Endothelial cell of umbilical vein (primary cell): ENCODE measurements at regions not wholly inside any gene's neighbourhood (a gene's known extent, or its start where the extent isn't known, plus 50 kb on each side); places are given as distances from the start of the nearest gene placed in this dataset.

Experiments
- BruUV-seq: library from RNA; stranded (reverse); fragments of 400-500 nt; replicated peaks from 2 replicates; lab custom pipeline; 2021; lab: Mats Ljungman, UMichigan
- CTCF ChIA-PET: fragments of 300-600, 350-600 bp; sonication (Branson Sonifier 250); formaldehyde crosslinking; loops from one replicate; lab custom pipeline; 2021; ENCODE audit warnings: antibody characterized with exemption, inconsistent platforms; lab: Charles Lee
- POLR2A ChIA-PET: fragments of 300-600, 350-600 bp; sonication (Branson Sonifier 250); formaldehyde crosslinking; loops from one replicate; lab custom pipeline; 2021; ENCODE audit warnings: antibody characterized with exemption, inconsistent platforms; lab: Charles Lee
- DNase-seq: peaks from one replicate; pipeline ENCODE4 v3.0.0-alpha.2; 2011; ENCODE audit warnings: low read depth, low spot score
- FAIRE-seq: peaks from 2 replicates; lab custom pipeline; 2011; peaks lifted over from hg19 to GRCh38; lab: Jason Lieb, UNC
- H2AFZ ChIP-seq: 2 replicates; pipeline ENCODE4 v1.6.0; 2012; ENCODE audit warnings: low read depth, low read length, control low read depth, inconsistent platforms
- H3K27ac ChIP-seq: 2 replicates; pipeline ENCODE4 v1.5.1; 2011; ENCODE audit warnings: low read depth, mild to moderate bottlenecking, control low read depth, low read length, moderate library complexity; ENCODE audit not compliant: insufficient read depth
- H3K27me3 ChIP-seq, 2 experiments: 2 replicates each; pipeline versions ENCODE4 v1.6.0 to v1.6.1; 2011; ENCODE audit warnings: low read length in 2 of 2, mixed read lengths in 1 of 2; ENCODE audit not compliant: control insufficient read depth in 2 of 2, insufficient read depth in 2 of 2
- H3K36me3 ChIP-seq, 2 experiments: 2 replicates in 1 of 2; 3 replicates in 1 of 2; pipeline ENCODE4 v1.5.1; 2011; ENCODE audit warnings: low read length in 2 of 2, mild to moderate bottlenecking in 1 of 2, moderate library complexity in 1 of 2; ENCODE audit not compliant: control insufficient read depth in 2 of 2, insufficient read depth in 2 of 2; ENCODE audit errors: extremely low read depth in 1 of 2
- H3K4me1 ChIP-seq: 3 replicates; pipeline ENCODE4 v1.5.1; 2011; ENCODE audit warnings: mild to moderate bottlenecking, low read length; ENCODE audit not compliant: control insufficient read depth, insufficient read depth; ENCODE audit errors: extremely low read depth
- H3K4me2 ChIP-seq: 2 replicates; pipeline ENCODE4 v1.6.1; 2011; ENCODE audit warnings: low read length, control low read depth, mixed read lengths; ENCODE audit not compliant: insufficient read depth
- H3K4me3 ChIP-seq, 3 experiments: fragments of 200-600 bp in 1 of 3; sonication (generic), shearing (Covaris generic) in 1 of 3; replicated peaks in 1 of 3; 2 replicates each; pipeline ENCODE4 v1.5.1; 2011 to 2016; ENCODE audit warnings: control low read depth in 3 of 3, low read length in 3 of 3, mild to moderate bottlenecking in 2 of 3, inconsistent platforms in 1 of 3, low read depth in 1 of 3, moderate library complexity in 1 of 3; ENCODE audit not compliant: insufficient read depth in 1 of 3
- H3K79me2 ChIP-seq: 2 replicates; pipeline ENCODE4 v1.6.0; 2012; ENCODE audit warnings: low read length, inconsistent platforms; ENCODE audit not compliant: control insufficient read depth, insufficient read depth
- H3K9ac ChIP-seq: replicated peaks from 2 replicates; pipeline ENCODE3; 2011; ENCODE audit warnings: low read length, control low read depth; ENCODE audit not compliant: insufficient read depth; ENCODE audit errors: extremely low read depth
- H3K9me1 ChIP-seq: replicated peaks from 3 replicates; pipeline ENCODE4 v1.6.0; 2011; ENCODE audit warnings: mild to moderate bottlenecking, low read length; ENCODE audit not compliant: control insufficient read depth, insufficient read depth; ENCODE audit errors: extremely low read depth
- H3K9me3 ChIP-seq: replicated peaks from 2 replicates; pipeline ENCODE4 v1.5.1; 2012; ENCODE audit warnings: low read length, inconsistent platforms; ENCODE audit not compliant: control insufficient read depth, insufficient read depth
- H4K20me1 ChIP-seq: replicated peaks from 2 replicates; pipeline ENCODE3; 2011; ENCODE audit warnings: mild to moderate bottlenecking, low read length; ENCODE audit not compliant: control insufficient read depth, insufficient read depth; ENCODE audit errors: extremely low read depth
- EZH2 ChIP-seq: IDR thresholded peaks from 2 replicates; pipeline ENCODE4 v1.6.1; 2012; ENCODE audit warnings: borderline replicate concordance, low read depth, mild to moderate bottlenecking, moderate library complexity, low read length, inconsistent platforms; ENCODE audit not compliant: severe bottlenecking
- FOS ChIP-seq: IDR thresholded peaks from 2 replicates; pipeline ENCODE4 v1.6.1; 2011; ENCODE audit warnings: mild to moderate bottlenecking, low read length, moderate library complexity, borderline replicate concordance; ENCODE audit not compliant: insufficient read depth
- GATA2 ChIP-seq: IDR thresholded peaks from 2 replicates; pipeline ENCODE4 v1.7.0; 2011; ENCODE audit warnings: low read depth, mild to moderate bottlenecking, moderate library complexity, mixed read lengths, low read length; ENCODE audit not compliant: insufficient read length, insufficient read depth
- JUN ChIP-seq: IDR thresholded peaks from 2 replicates; pipeline ENCODE4 v1.6.1; 2011; ENCODE audit warnings: borderline replicate concordance, low read depth; ENCODE audit not compliant: insufficient read length, insufficient read depth
- MYC ChIP-seq: IDR thresholded peaks from one replicate; pipeline ENCODE4 v1.6.1; 2011; ENCODE audit warnings: mild to moderate bottlenecking, low read depth, low read length
- POLR2A ChIP-seq: IDR thresholded peaks from 2 replicates; pipeline ENCODE4 v1.6.1; 2012; ENCODE audit warnings: low read depth, mild to moderate bottlenecking, control low read depth, low read length
- POLR2AphosphoS5 ChIP-seq: IDR thresholded peaks from 2 replicates; pipeline ENCODE4 v1.6.1; 2012; ENCODE audit warnings: low read depth, mild to moderate bottlenecking, control low read depth, low read length, moderate library complexity; ENCODE audit not compliant: insufficient read depth
- dilution Hi-C: fragments of 300-500 bp; cut with MboI; formaldehyde crosslinking; loops from one replicate; pipeline ENCODE4 v1.15.0; 2019; ENCODE audit warnings: low sequenced_read_pairs; ENCODE audit not compliant: extremely low pct_ligation_motif_present
- intact Hi-C: fragments of 100-400 bp; cut with micrococcal nuclease; formaldehyde crosslinking; loops from one replicate; pipeline ENCODE4 v1.10.0; 2022
- TF ChIP-seq, protein P1 (sequence below): IDR thresholded peaks from 2 replicates; pipeline ENCODE4 v1.6.1; 2011; ENCODE audit not compliant: insufficient read depth, insufficient read length
- TF ChIP-seq, protein P2 (sequence below), 2 donors: IDR thresholded peaks; 1 replicate in 1 of 2; 2 replicates in 1 of 2; pipeline ENCODE4 v1.5.1; 2011; ENCODE audit warnings: low read length in 2 of 2, mild to moderate bottlenecking in 2 of 2, moderate library complexity in 2 of 2, control low read depth in 1 of 2, inconsistent platforms in 1 of 2, low read depth in 1 of 2; ENCODE audit not compliant: insufficient read depth in 1 of 2; ENCODE audit errors: extremely low read depth in 1 of 2

DNA sequence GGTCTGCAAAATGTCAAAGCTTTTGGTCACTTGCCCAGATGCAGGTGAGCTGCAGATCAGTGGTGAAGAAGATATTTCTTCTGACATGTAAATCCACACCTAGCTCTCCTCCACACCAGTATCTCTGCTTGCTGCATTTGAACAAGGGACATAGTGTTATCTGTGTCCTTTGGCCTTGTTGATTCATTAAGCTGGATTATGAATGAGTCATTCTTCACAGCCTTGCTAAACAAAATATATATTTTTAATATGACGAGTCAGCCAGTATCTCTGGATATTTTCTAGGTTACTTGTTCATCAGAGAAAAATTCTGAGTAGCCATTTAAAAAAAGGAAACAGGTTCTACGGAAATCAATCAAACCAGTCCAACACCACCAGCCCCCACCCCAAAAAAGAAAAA, 190.6 kb upstream of the ADAMTS9 start:
- ChIA-PET CTCF (interaction anchor here (0.7 to 1.1 kb wide), 4 partner anchors 12 to 56 kb away, joined by 3 read pairs; no protein-coding TSS in a partner anchor), POLR2A (no interaction called here)
- TF ChIP-seq POLR2A (no peak), EZH2 (no peak), MYC (no peak), POLR2AphosphoS5 (no peak), GATA2 (peak; percentile 71), FOS (peak; percentile 95), JUN (peak; percentile 56)
- TF ChIP-seq, protein P1, sequence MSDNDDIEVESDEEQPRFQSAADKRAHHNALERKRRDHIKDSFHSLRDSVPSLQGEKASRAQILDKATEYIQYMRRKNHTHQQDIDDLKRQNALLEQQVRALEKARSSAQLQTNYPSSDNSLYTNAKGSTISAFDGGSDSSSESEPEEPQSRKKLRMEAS, result no peak
- TF ChIP-seq, protein P2, sequence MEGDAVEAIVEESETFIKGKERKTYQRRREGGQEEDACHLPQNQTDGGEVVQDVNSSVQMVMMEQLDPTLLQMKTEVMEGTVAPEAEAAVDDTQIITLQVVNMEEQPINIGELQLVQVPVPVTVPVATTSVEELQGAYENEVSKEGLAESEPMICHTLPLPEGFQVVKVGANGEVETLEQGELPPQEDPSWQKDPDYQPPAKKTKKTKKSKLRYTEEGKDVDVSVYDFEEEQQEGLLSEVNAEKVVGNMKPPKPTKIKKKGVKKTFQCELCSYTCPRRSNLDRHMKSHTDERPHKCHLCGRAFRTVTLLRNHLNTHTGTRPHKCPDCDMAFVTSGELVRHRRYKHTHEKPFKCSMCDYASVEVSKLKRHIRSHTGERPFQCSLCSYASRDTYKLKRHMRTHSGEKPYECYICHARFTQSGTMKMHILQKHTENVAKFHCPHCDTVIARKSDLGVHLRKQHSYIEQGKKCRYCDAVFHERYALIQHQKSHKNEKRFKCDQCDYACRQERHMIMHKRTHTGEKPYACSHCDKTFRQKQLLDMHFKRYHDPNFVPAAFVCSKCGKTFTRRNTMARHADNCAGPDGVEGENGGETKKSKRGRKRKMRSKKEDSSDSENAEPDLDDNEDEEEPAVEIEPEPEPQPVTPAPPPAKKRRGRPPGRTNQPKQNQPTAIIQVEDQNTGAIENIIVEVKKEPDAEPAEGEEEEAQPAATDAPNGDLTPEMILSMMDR (IDR thresholded peaks at IDR 0.05; ENCODE audit: extremely low read depth in 1 of 2, insufficient read depth in 1 of 2, low read depth in 1 of 2, low read length in 2 of 2), result no peak
- Histone ChIP-seq H3K36me3 (no peaks in the 10 kb centered on the region), H3K9ac (no peak overlapping the region), H3K27me3 (no peaks in the 10 kb centered on the region), H3K4me2 (peak overlapping the region; percentile 58), H3K9me1 (no peaks in the 10 kb centered on the region), H2AFZ (no peak overlapping the region), H3K9me3 (no peaks in the 10 kb centered on the region), H4K20me1 (no peaks in the 10 kb centered on the region), H3K79me2 (no peaks in the 10 kb centered on the region), H3K27ac (no peak overlapping the region), H3K4me1 (peaks cover 18% of the 10 kb centered on the region), H3K4me3 (no peak overlapping the region)
- intact Hi-C loops, result no loop called here
- FAIRE-seq (peak; percentile 64), DNase-seq (peak; percentile 62)
- no TSS peak for BruUV-seq
- dilution Hi-C loops, result no loop called here
